IPS-15b (cell line): ENCODE measurements at regions not wholly inside any gene's neighbourhood (a gene's known extent, or its start where the extent isn't known, plus 50 kb on each side); places are given as distances from the start of the nearest gene placed in this dataset.

Source experiments
- H3K27me3 ChIP-seq: one replicate; pipeline ENCODE4 v1.6.1; 2013; ENCODE audit warnings: low read length; ENCODE audit not compliant: control insufficient read depth, insufficient read depth
- H3K36me3 ChIP-seq: one replicate; pipeline ENCODE4 v1.6.1; 2013; ENCODE audit warnings: low read length; ENCODE audit not compliant: control insufficient read depth, insufficient read depth
- H3K4me1 ChIP-seq: one replicate; pipeline ENCODE4 v1.6.1; 2013; ENCODE audit warnings: mild to moderate bottlenecking, low read length; ENCODE audit not compliant: control insufficient read depth, insufficient read depth
- H3K4me3 ChIP-seq: one replicate; pipeline ENCODE4 v1.5.1; 2013; ENCODE audit warnings: low read depth, low read length
- H3K9ac ChIP-seq: one replicate; pipeline ENCODE4 v1.6.1; 2013; ENCODE audit warnings: low read depth, mild to moderate bottlenecking, low read length
- H3K9me3 ChIP-seq: one replicate; pipeline ENCODE4 v1.6.1; 2013; ENCODE audit warnings: mild to moderate bottlenecking, low read length; ENCODE audit not compliant: control insufficient read depth, insufficient read depth

- no peaks in the 10 kb centered on the region for H3K4me1 ChIP-seq
- no peaks in the 10 kb centered on the region for H3K27me3 ChIP-seq
- H3K36me3 ChIP-seq = no peaks in the 10 kb centered on the region
- H3K4me3 ChIP-seq = no peak overlapping the region
- no peak overlapping the region for H3K9ac ChIP-seq
- H3K9me3 ChIP-seq = no peaks in the 10 kb centered on the region
Measured at GRCh38 chr12:115146453-115146852, 462.5 kb upstream of the TBX3 start.

GRCh38 chr12:115144425-115144824 lies 460.4 kb upstream of the TBX3 start:
- Histone ChIP-seq H3K4me3 (no peak overlapping the region), H3K4me1 (peaks cover 3% of the 10 kb centered on the region), H3K9ac (no peak overlapping the region)

GRCh38 chr12:115140981-115141655 lies 457.1 kb upstream of the TBX3 start:
- Histone ChIP-seq H3K27me3 (no peaks in the 10 kb centered on the region), H3K9me3 (no peaks in the 10 kb centered on the region)

More at GRCh38 chr12:115144425-115144824, 460.4 kb upstream of the TBX3 start:
- Histone ChIP-seq H3K9me3 (no peaks in the 10 kb centered on the region), H3K27me3 (no peaks in the 10 kb centered on the region), H3K36me3 (no peaks in the 10 kb centered on the region)

GRCh38 chr12:115137812-115138521 lies 454.0 kb upstream of the TBX3 start:
- H3K27me3 ChIP-seq = no peaks in the 10 kb centered on the region
- H3K36me3 ChIP-seq = no peaks in the 10 kb centered on the region
- peaks cover 4% of the 10 kb centered on the region for H3K4me1 ChIP-seq
- no peaks in the 10 kb centered on the region for H3K9me3 ChIP-seq
- H3K9ac ChIP-seq = no peak overlapping the region
- H3K4me3 ChIP-seq = no peak overlapping the region

More at GRCh38 chr12:115140981-115141655, 457.1 kb upstream of the TBX3 start:
- H3K4me3 ChIP-seq = no peak overlapping the region
- peaks cover 3% of the 10 kb centered on the region for H3K4me1 ChIP-seq
- H3K9ac ChIP-seq = no peak overlapping the region
- no peaks in the 10 kb centered on the region for H3K36me3 ChIP-seq

- Histone ChIP-seq H3K9me3 (no peaks in the 10 kb centered on the region), H3K9ac (no peak overlapping the region), H3K27me3 (no peaks in the 10 kb centered on the region), H3K4me3 (no peak overlapping the region), H3K4me1 (peaks cover 2% of the 10 kb centered on the region), H3K36me3 (no peaks in the 10 kb centered on the region)
Measured at GRCh38 chr12:115135800-115136211, 451.8 kb upstream of the TBX3 start.

GRCh38 chr12:115134298-115134697 lies 450.3 kb upstream of the TBX3 start:
- peaks cover 2% of the 10 kb centered on the region for H3K4me1 ChIP-seq
- H3K36me3 ChIP-seq = no peaks in the 10 kb centered on the region
- H3K9me3 ChIP-seq = no peaks in the 10 kb centered on the region
- H3K27me3 ChIP-seq = no peaks in the 10 kb centered on the region
- no peak overlapping the region for H3K4me3 ChIP-seq
- no peak overlapping the region for H3K9ac ChIP-seq

- H3K4me1 ChIP-seq = peaks cover 2% of the 10 kb centered on the region
- no peak overlapping the region for H3K4me3 ChIP-seq
- H3K36me3 ChIP-seq = no peaks in the 10 kb centered on the region
- H3K27me3 ChIP-seq = no peaks in the 10 kb centered on the region
- H3K9me3 ChIP-seq = no peaks in the 10 kb centered on the region
- H3K9ac ChIP-seq = no peak overlapping the region
Measured at GRCh38 chr12:115132905-115133304, 448.9 kb upstream of the TBX3 start.

- no peaks in the 10 kb centered on the region for H3K9me3 ChIP-seq
- H3K4me3 ChIP-seq = no peak overlapping the region
- H3K36me3 ChIP-seq = no peaks in the 10 kb centered on the region
- no peak overlapping the region for H3K9ac ChIP-seq
- H3K4me1 ChIP-seq = peaks cover 2% of the 10 kb centered on the region
- H3K27me3 ChIP-seq = no peaks in the 10 kb centered on the region
Measured at GRCh38 chr12:115132145-115132544, 448.2 kb upstream of the TBX3 start.

GRCh38 chr12:115129727-115130126 lies 445.8 kb upstream of the TBX3 start:
- H3K9me3 ChIP-seq = no peaks in the 10 kb centered on the region
- no peak overlapping the region for H3K9ac ChIP-seq
- no peak overlapping the region for H3K4me3 ChIP-seq
- H3K27me3 ChIP-seq = no peaks in the 10 kb centered on the region
- H3K4me1 ChIP-seq = peaks cover 2% of the 10 kb centered on the region
- no peaks in the 10 kb centered on the region for H3K36me3 ChIP-seq

- Histone ChIP-seq H3K4me3 (no peak overlapping the region), H3K36me3 (no peaks in the 10 kb centered on the region), H3K4me1 (no peaks in the 10 kb centered on the region), H3K27me3 (no peaks in the 10 kb centered on the region), H3K9ac (no peak overlapping the region), H3K9me3 (no peaks in the 10 kb centered on the region)
Measured at GRCh38 chr12:115121053-115121452, 437.1 kb upstream of the TBX3 start.

GRCh38 chr12:115118177-115118724 lies 434.3 kb upstream of the TBX3 start:
- Histone ChIP-seq H3K36me3 (no peaks in the 10 kb centered on the region), H3K9ac (no peak overlapping the region), H3K4me1 (peaks cover 3% of the 10 kb centered on the region), H3K4me3 (no peak overlapping the region), H3K9me3 (no peaks in the 10 kb centered on the region), H3K27me3 (no peaks in the 10 kb centered on the region)

GRCh38 chr12:115114140-115114539 lies 430.2 kb upstream of the TBX3 start:
- H3K27me3 ChIP-seq = no peaks in the 10 kb centered on the region
- H3K9ac ChIP-seq = no peak overlapping the region
- H3K9me3 ChIP-seq = no peaks in the 10 kb centered on the region
- no peaks in the 10 kb centered on the region for H3K36me3 ChIP-seq
- H3K4me3 ChIP-seq = no peak overlapping the region
- H3K4me1 ChIP-seq = peaks cover 3% of the 10 kb centered on the region
